ENCODE measurements at regions not wholly inside any gene's neighbourhood (a gene's known extent, or its start where the extent isn't known, plus 50 kb on each side); places are given as distances from the start of the nearest gene placed in this dataset.

DNA sequence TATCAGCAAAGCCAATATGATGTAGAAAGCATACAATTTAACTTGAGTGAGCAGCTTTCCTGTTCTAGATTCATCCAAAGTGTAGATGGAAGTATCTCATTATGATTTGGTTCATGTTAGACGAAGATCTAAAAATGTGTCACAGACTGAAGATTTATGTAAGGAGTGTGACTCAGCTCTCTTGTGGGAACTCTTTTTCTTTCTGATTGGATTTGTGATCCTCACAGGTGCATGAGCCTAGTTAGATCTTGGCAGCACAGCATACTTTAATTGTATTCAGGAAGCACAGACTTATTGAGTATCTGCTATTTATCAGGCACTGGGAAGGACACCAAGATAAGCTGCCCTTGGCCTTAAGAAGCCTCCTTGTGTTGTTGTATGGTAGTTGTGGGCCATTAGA lies 147.1 kb downstream of the C11orf91 start:
- no peaks in the 10 kb centered on the region for H3K9me3 ChIP-seq
- H3K4me1 ChIP-seq = no peaks in the 10 kb centered on the region
- TF ChIP-seq POLR2A (IDR thresholded peaks at IDR 0.05) (no peak), POLR2AphosphoS5 (IDR thresholded peaks at IDR 0.05; ENCODE audit: insufficient read depth in 1 of 2, low read depth in 1 of 2) (no peak)
- TF ChIP-seq, protein P1, sequence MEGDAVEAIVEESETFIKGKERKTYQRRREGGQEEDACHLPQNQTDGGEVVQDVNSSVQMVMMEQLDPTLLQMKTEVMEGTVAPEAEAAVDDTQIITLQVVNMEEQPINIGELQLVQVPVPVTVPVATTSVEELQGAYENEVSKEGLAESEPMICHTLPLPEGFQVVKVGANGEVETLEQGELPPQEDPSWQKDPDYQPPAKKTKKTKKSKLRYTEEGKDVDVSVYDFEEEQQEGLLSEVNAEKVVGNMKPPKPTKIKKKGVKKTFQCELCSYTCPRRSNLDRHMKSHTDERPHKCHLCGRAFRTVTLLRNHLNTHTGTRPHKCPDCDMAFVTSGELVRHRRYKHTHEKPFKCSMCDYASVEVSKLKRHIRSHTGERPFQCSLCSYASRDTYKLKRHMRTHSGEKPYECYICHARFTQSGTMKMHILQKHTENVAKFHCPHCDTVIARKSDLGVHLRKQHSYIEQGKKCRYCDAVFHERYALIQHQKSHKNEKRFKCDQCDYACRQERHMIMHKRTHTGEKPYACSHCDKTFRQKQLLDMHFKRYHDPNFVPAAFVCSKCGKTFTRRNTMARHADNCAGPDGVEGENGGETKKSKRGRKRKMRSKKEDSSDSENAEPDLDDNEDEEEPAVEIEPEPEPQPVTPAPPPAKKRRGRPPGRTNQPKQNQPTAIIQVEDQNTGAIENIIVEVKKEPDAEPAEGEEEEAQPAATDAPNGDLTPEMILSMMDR (IDR thresholded peaks at IDR 0.05) = no peak
- intact Hi-C loops (cut with DNase I) = no loop called here
- no peak overlapping the region for H3K27ac ChIP-seq
- H3K4me3 ChIP-seq = no peak overlapping the region
- H3K27me3 ChIP-seq = no peaks in the 10 kb centered on the region
- H3K36me3 ChIP-seq = no peaks in the 10 kb centered on the region
- no peak for DNase-seq (ENCODE audit: extremely low spot score in 2 of 2)

- no peaks in the 10 kb centered on the region for H3K4me1 ChIP-seq
- TF ChIP-seq POLR2A (IDR thresholded peaks at IDR 0.05) = no peak
- TF ChIP-seq, protein P1 (IDR thresholded peaks at IDR 0.05) = no peak
- TF ChIP-seq POLR2AphosphoS5 (IDR thresholded peaks at IDR 0.05; ENCODE audit: insufficient read depth in 1 of 2, low read depth in 1 of 2) = no peak
Measured at GRCh38 chr11:33552756-33553155, 147.9 kb downstream of the C11orf91 start.

DNA sequence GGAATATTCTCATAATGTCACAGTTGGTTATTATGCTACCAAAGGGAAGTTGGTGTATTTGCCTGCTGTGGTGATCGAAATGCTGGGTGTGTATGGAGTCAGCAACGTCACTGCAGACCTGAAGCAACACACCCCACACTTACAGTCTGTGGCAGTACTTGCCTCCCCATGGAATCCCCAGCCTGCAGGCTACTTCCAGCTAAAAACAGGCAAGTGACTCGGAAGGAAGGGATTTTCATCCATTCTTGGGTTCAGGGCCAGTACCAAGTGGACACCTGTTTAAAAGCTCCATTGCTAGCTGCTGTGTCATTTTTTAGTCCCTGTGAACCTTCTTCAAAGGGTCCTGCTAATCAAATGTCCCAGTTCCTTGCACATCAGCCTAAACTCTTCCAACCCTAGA lies 149.6 kb downstream of the C11orf91 start:
- no peaks in the 10 kb centered on the region for H3K9me3 ChIP-seq
- H3K27ac ChIP-seq = no peak overlapping the region
- no peak overlapping the region for H3K4me3 ChIP-seq
- H3K4me1 ChIP-seq = no peaks in the 10 kb centered on the region
- H3K36me3 ChIP-seq = no peaks in the 10 kb centered on the region
- TF ChIP-seq POLR2A (IDR thresholded peaks at IDR 0.05) (no peak), POLR2AphosphoS5 (IDR thresholded peaks at IDR 0.05; ENCODE audit: insufficient read depth in 1 of 2, low read depth in 1 of 2) (no peak)
- TF ChIP-seq, protein P1 (IDR thresholded peaks at IDR 0.05) = no peak
- intact Hi-C loops (cut with DNase I) = no loop called here
- DNase-seq (ENCODE audit: extremely low spot score in 2 of 2) = no peak
- no peaks in the 10 kb centered on the region for H3K27me3 ChIP-seq

More at GRCh38 chr11:33552756-33553155, 147.9 kb downstream of the C11orf91 start:
- Histone ChIP-seq H3K36me3 (no peaks in the 10 kb centered on the region), H3K9me3 (no peaks in the 10 kb centered on the region), H3K27ac (no peak overlapping the region), H3K27me3 (no peaks in the 10 kb centered on the region), H3K4me3 (no peak overlapping the region)
- DNase-seq (ENCODE audit: extremely low spot score in 2 of 2) = no peak
- intact Hi-C loops (cut with DNase I) = no loop called here

DNA sequence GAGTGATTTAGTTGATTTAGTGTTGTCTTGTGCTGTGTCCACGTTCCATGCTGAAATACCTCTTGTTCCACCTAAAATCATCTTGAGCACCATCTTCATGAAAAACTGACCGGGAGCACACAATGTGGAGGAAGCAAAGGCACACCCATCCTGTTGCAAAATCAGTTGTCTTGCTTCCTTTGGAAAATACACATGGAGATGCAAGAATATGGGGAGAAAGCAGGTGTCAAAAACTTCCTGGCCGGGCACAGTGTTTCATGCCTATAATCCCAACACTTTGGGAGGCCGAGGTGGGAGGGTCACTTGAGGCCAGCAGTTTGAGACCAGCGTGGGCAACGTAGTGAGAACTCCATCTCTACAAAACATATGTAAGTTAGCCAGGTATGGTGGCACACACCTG lies 151.1 kb downstream of the C11orf91 start:
- DNase-seq (ENCODE audit: extremely low spot score in 2 of 2) = no peak
- H3K36me3 ChIP-seq = no peaks in the 10 kb centered on the region
- intact Hi-C loops (cut with DNase I) = no loop called here

GRCh38 chr11:33545931-33546330 lies 154.7 kb downstream of the C11orf91 start:
- TF ChIP-seq, protein P1 (IDR thresholded peaks at IDR 0.05) = no peak
- TF ChIP-seq POLR2AphosphoS5 (IDR thresholded peaks at IDR 0.05; ENCODE audit: insufficient read depth in 1 of 2, low read depth in 1 of 2) (no peak), POLR2A (IDR thresholded peaks at IDR 0.05) (no peak)
- intact Hi-C loops (cut with DNase I) = loop anchor here (2.0 kb wide), 1 partner anchor 47 kb away; no protein-coding TSS in a partner anchor
- no peaks in the 10 kb centered on the region for H3K36me3 ChIP-seq
- H3K27me3 ChIP-seq = no peaks in the 10 kb centered on the region
- no peak overlapping the region for H3K27ac ChIP-seq
- H3K9me3 ChIP-seq = no peaks in the 10 kb centered on the region
- no peak overlapping the region for H3K4me3 ChIP-seq
- H3K4me1 ChIP-seq = no peaks in the 10 kb centered on the region
- no peak for DNase-seq (ENCODE audit: extremely low spot score in 2 of 2)

More for the DNA sequence above, 151.1 kb downstream of the C11orf91 start:
- no peak for TF ChIP-seq POLR2A (IDR thresholded peaks at IDR 0.05)
- no peak for TF ChIP-seq POLR2AphosphoS5 (IDR thresholded peaks at IDR 0.05; ENCODE audit: insufficient read depth in 1 of 2, low read depth in 1 of 2)
- TF ChIP-seq, protein P1 (IDR thresholded peaks at IDR 0.05) = no peak
- H3K9me3 ChIP-seq = no peaks in the 10 kb centered on the region
- H3K4me3 ChIP-seq = no peak overlapping the region
- no peaks in the 10 kb centered on the region for H3K4me1 ChIP-seq
- H3K27me3 ChIP-seq = no peaks in the 10 kb centered on the region
- no peak overlapping the region for H3K27ac ChIP-seq

Data from vagina (tissue), 2 donors.